Liver (tissue), 3 donors: ENCODE measurements at regions not wholly inside any gene's neighbourhood (a gene's known extent, or its start where the extent isn't known, plus 50 kb on each side); places are given as distances from the start of the nearest gene placed in this dataset.

Source experiments
- GABPA ChIP-seq, 2 donors: IDR thresholded peaks in 1 of 2; conservative IDR thresholded peaks in 1 of 2; 2 replicates each; pipeline ENCODE4 v1.6.1; 2016; ENCODE audit warnings: antibody characterized with exemption in 2 of 2, mild to moderate bottlenecking in 1 of 2, moderate library complexity in 1 of 2
- JUND ChIP-seq, 2 donors: IDR thresholded peaks; 2 replicates each; pipeline ENCODE4 v1.6.1; 2016; ENCODE audit warnings: antibody characterized with exemption in 2 of 2
- RAD21 ChIP-seq, 2 donors: IDR thresholded peaks; 2 replicates each; pipeline ENCODE4 v1.6.1; 2016; ENCODE audit warnings: antibody characterized with exemption in 2 of 2, mild to moderate bottlenecking in 2 of 2
- REST ChIP-seq: IDR thresholded peaks from 2 replicates; pipeline ENCODE4 v1.6.1; 2016; ENCODE audit warnings: antibody characterized with exemption, mild to moderate bottlenecking
- SP1 ChIP-seq: IDR thresholded peaks from 2 replicates; pipeline ENCODE4 v1.6.1; 2018; ENCODE audit warnings: antibody characterized with exemption, mild to moderate bottlenecking
- TAF1 ChIP-seq: conservative IDR thresholded peaks from 2 replicates; pipeline ENCODE4 v1.6.1; 2016; ENCODE audit warnings: antibody characterized with exemption, mild to moderate bottlenecking
- ZBTB33 ChIP-seq: IDR thresholded peaks from 2 replicates; pipeline ENCODE4 v1.6.1; 2016; ENCODE audit warnings: antibody characterized with exemption
- TF ChIP-seq, protein P1 (sequence below): IDR thresholded peaks from 2 replicates; pipeline ENCODE4 v1.6.1; 2016; ENCODE audit warnings: antibody characterized with exemption
- TF ChIP-seq, protein P2 (sequence below): fragments of 150-350 bp; IDR thresholded peaks from 2 replicates; pipeline ENCODE4 v1.5.1; 2017; ENCODE audit warnings: improper control_type of control experiment, low read depth, low read length; ENCODE audit not compliant: missing input control
- TF ChIP-seq, protein P3 (sequence below): IDR thresholded peaks from 2 replicates; pipeline ENCODE4 v1.6.1; 2016; ENCODE audit warnings: antibody characterized with exemption
- donor health status: healthy.
- donor health status: healthy.

DNA sequence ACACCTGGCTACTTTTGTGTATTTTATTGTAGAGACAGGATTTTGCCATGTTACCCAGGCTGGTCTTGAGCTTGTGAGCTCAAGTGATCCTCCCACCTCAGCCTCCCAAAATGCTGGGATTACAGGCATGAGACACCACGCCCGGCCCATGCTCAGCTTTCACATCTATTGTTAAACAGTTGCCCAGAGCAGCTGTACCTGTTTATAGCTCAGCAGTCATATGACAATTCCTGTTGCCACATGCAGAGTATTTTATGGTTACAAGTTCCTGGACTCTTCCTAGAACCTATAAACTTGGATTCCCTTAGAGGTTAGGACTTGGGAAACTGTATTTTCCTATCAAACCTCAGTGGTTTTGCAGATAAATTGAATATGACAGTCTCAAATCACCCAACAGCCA, 188.3 kb upstream of the KCNG1 start:
- TF ChIP-seq, protein P1, sequence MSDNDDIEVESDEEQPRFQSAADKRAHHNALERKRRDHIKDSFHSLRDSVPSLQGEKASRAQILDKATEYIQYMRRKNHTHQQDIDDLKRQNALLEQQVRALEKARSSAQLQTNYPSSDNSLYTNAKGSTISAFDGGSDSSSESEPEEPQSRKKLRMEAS, result no peak
- TF ChIP-seq JUND (IDR thresholded peaks at IDR 0.05) (no peak), ZBTB33 (no peak), REST (no peak), GABPA (IDR thresholded peaks at IDR 0.05 in 1 of 2, conservative IDR thresholded peaks at IDR 0.05 in 1 of 2) (no peak), SP1 (no peak), TAF1 (no peak), RAD21 (IDR thresholded peaks at IDR 0.05) (no peak)
- TF ChIP-seq, protein P2, sequence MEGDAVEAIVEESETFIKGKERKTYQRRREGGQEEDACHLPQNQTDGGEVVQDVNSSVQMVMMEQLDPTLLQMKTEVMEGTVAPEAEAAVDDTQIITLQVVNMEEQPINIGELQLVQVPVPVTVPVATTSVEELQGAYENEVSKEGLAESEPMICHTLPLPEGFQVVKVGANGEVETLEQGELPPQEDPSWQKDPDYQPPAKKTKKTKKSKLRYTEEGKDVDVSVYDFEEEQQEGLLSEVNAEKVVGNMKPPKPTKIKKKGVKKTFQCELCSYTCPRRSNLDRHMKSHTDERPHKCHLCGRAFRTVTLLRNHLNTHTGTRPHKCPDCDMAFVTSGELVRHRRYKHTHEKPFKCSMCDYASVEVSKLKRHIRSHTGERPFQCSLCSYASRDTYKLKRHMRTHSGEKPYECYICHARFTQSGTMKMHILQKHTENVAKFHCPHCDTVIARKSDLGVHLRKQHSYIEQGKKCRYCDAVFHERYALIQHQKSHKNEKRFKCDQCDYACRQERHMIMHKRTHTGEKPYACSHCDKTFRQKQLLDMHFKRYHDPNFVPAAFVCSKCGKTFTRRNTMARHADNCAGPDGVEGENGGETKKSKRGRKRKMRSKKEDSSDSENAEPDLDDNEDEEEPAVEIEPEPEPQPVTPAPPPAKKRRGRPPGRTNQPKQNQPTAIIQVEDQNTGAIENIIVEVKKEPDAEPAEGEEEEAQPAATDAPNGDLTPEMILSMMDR, result no peak
- TF ChIP-seq, protein P3, sequence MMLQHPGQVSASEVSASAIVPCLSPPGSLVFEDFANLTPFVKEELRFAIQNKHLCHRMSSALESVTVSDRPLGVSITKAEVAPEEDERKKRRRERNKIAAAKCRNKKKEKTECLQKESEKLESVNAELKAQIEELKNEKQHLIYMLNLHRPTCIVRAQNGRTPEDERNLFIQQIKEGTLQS, result no peak
